Type B pancreatic cell (in vitro differentiated cells): ENCODE measurements at regions not wholly inside any gene's neighbourhood (a gene's known extent, or its start where the extent isn't known, plus 50 kb on each side); places are given as distances from the start of the nearest gene placed in this dataset.

Source experiments
- DNase-seq: peaks from one replicate; pipeline ENCODE4 v3.0.0; 2021; ENCODE audit warnings: mixed read lengths; ENCODE audit not compliant: unreplicated experiment; ENCODE audit errors: extremely low spot score
- H3K27ac Mint-ChIP-seq: 2 replicates; pipeline ENCODE4 v1.8.0; 2021; ENCODE audit warnings: mild to moderate bottlenecking, mixed read lengths
- H3K27me3 Mint-ChIP-seq: 2 replicates; pipeline ENCODE4 v1.8.0; 2021; ENCODE audit warnings: mixed read lengths
- H3K36me3 Mint-ChIP-seq: 2 replicates; pipeline ENCODE4 v1.8.0; 2021; ENCODE audit warnings: mixed read lengths
- H3K4me1 Mint-ChIP-seq: one replicate; pipeline ENCODE4 v1.8.0; 2021; ENCODE audit warnings: mixed read lengths; ENCODE audit not compliant: unreplicated experiment
- H3K4me3 Mint-ChIP-seq: 2 replicates; pipeline ENCODE4 v1.8.0; 2021; ENCODE audit warnings: mild to moderate bottlenecking, mixed read lengths
- H3K9me3 Mint-ChIP-seq: 2 replicates; pipeline ENCODE4 v1.8.0; 2021; ENCODE audit warnings: mixed read lengths
- CTCF ChIP-seq: fragments of 200-600 bp; sonication (generic); conservative IDR thresholded peaks from 2 replicates; pipeline ENCODE4 v1.5.0; 2021; ENCODE audit warnings: antibody characterized with exemption, mild to moderate bottlenecking

GRCh38 chr2:129457277-129457818 is 522.1 kb upstream of the RAB6C start:
- H3K27me3 Mint-ChIP-seq, result peaks cover 6% of the 10 kb centered on the region
- no peaks in the 10 kb centered on the region for H3K9me3 Mint-ChIP-seq
- no peak overlapping the region for H3K27ac Mint-ChIP-seq
- TF ChIP-seq CTCF, result no peak
- H3K36me3 Mint-ChIP-seq, result no peaks in the 10 kb centered on the region
- no peaks in the 10 kb centered on the region for H3K4me1 Mint-ChIP-seq
- no peak for DNase-seq
- no peak overlapping the region for H3K4me3 Mint-ChIP-seq

GRCh38 chr2:129458006-129458405 is 521.5 kb upstream of the RAB6C start:
- Mint-ChIP-seq H3K27me3 (peaks cover 3% of the 10 kb centered on the region), H3K9me3 (no peaks in the 10 kb centered on the region), H3K4me1 (no peaks in the 10 kb centered on the region), H3K4me3 (no peak overlapping the region), H3K27ac (no peak overlapping the region), H3K36me3 (no peaks in the 10 kb centered on the region)
- no peak for DNase-seq
- no peak for TF ChIP-seq CTCF

GRCh38 chr2:129458436-129458835 is 521.0 kb upstream of the RAB6C start:
- Mint-ChIP-seq H3K4me3 (no peak overlapping the region), H3K27me3 (peaks cover under 1% of the 10 kb centered on the region), H3K4me1 (no peaks in the 10 kb centered on the region), H3K27ac (no peak overlapping the region), H3K36me3 (no peaks in the 10 kb centered on the region), H3K9me3 (no peaks in the 10 kb centered on the region)
- no peak for TF ChIP-seq CTCF
- DNase-seq, result no peak

- Mint-ChIP-seq H3K4me1 (no peaks in the 10 kb centered on the region), H3K27me3 (no peaks in the 10 kb centered on the region), H3K36me3 (no peaks in the 10 kb centered on the region), H3K27ac (no peak overlapping the region), H3K9me3 (no peaks in the 10 kb centered on the region), H3K4me3 (no peak overlapping the region)
- DNase-seq, result no peak
- no peak for TF ChIP-seq CTCF
Observed at GRCh38 chr2:129459200-129459876, 520.1 kb upstream of the RAB6C start.

- Mint-ChIP-seq H3K9me3 (no peaks in the 10 kb centered on the region), H3K36me3 (no peaks in the 10 kb centered on the region), H3K4me1 (no peaks in the 10 kb centered on the region), H3K4me3 (no peak overlapping the region), H3K27me3 (no peaks in the 10 kb centered on the region), H3K27ac (no peak overlapping the region)
- no peak for TF ChIP-seq CTCF
- no peak for DNase-seq
Observed at GRCh38 chr2:129459881-129460280, 519.6 kb upstream of the RAB6C start.
